CD4-positive, alpha-beta T cell treated with Interleukin-17A for 1 hour (primary cell): ENCODE measurements at regions not wholly inside any gene's neighbourhood (a gene's known extent, or its start where the extent isn't known, plus 50 kb on each side); places are given as distances from the start of the nearest gene placed in this dataset.
"Not testable (repeated sequence)": the region's sequence is repeated elsewhere in the genome, so short reads cannot be mapped to it uniquely, and the experiment has no call there.

Experiments
- DNase-seq: peaks from one replicate; pipeline ENCODE4 v3.0.0-alpha.2; 2020

DNA sequence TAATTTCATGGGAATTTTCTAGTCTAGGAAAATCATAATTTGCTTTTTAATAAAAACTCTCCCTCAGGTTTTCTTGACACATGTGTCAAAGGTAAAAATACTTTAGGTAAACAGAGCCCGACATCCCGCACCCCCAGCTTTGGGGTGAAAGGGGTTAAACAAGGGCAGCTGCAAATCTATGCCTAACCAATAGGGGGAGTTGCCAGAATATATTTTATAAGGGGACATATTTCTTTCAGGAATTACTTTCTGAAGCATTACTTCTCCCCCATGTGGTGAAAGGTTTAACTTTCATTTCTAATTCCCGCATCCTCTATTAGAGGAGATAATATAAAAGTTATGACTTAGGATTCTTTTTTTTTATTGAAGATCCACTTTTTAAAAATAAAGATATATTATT lies 53.9 kb upstream of the HEPH start:
- peak; percentile 49 for DNase-seq

GRCh38 chrX:66107860-66108259 lies 56.2 kb upstream of the HEPH start:
- DNase-seq, result not testable (repeated sequence)

DNA sequence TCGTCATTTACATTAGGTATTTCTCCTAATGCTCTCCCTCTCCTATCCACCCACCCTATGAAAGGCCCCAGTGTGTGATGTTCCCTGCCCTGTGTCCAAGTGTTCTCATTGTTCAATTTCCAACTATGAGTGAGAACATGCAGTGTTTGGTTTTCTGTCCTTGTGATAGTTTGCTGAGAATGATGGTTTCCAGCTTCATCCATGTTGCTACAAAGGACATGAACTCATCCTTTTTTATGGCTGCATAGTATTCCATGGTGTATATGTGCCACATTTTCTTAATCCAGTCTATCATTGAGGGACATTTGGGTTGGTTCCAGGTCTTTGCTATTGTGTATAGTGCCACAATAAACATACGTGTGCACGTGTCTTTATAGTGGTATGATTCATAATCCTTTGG lies 61.6 kb upstream of the HEPH start:
- not testable (repeated sequence) for DNase-seq

GRCh38 chrX:66098162-66098561 lies 58.3 kb upstream of the VSIG4 start:
- DNase-seq, result no peak

- DNase-seq, result not testable (repeated sequence)
These were observed 57.1 kb upstream of the VSIG4 start for GRCh38 chrX:66096987-66097386.

DNA sequence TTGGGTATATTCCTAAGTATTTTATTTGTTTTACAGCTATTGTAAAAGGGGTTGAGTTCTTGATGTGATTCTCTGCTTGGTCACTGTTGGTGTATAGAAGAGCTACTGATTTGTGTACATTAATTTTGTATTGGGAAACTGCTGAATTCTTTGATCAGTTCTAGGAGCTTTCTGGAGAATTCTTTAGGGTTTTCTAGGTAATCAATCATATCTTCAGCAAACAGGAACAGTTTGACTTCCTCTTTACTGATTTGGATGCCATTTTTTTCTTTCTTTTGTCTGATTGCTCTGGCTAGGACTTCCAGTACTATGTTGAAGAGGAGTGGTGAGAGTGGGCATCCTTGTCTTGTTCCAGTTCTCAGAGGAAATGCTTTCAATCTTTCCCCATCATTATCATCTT lies 50.1 kb upstream of the VSIG4 start:
- not testable (repeated sequence) for DNase-seq
